K562 (cell line): ENCODE measurements at regions not wholly inside any gene's neighbourhood (a gene's known extent, or its start where the extent isn't known, plus 50 kb on each side); places are given as distances from the start of the nearest gene placed in this dataset.
A peak's percentile ranks its signal among the peaks of the same experiment; 100 is the strongest.

Source experiments
- ATAC-seq: fragments of 200-7000 bp; cut with Tn5 transposase; 3 replicates; pipeline ENCODE4 v1.9.1; 2020; ENCODE audit warnings: moderate library complexity
- BruUV-seq: library from RNA; stranded (reverse); fragments of 400-500 nt; replicated peaks from 2 replicates; lab custom pipeline; 2021; lab: Mats Ljungman, UMichigan
- CTCF ChIA-PET: fragments of 300-600 bp; formaldehyde crosslinking; extraction: SDS; loops from one replicate; lab custom pipeline; 2021; ENCODE audit warnings: low intra/inter-chr PET ratio; lab: Yijun Ruan, JAX
- POLR2A ChIA-PET: fragments of 300-600, 350-650 bp; sonication (Branson Sonifier 250); formaldehyde crosslinking; extraction: SDS; loops from one replicate; lab custom pipeline; 2021; ENCODE audit warnings: antibody characterized with exemption, inconsistent platforms; lab: Yijun Ruan, JAX
- DNase-seq, 4 experiments: peaks; one replicate each; pipeline versions ENCODE4 v3.0.0 to v3.0.0-alpha.2; 2011 to 2018; ENCODE audit warnings: low spot score in 3 of 4, mixed read lengths in 3 of 4; ENCODE audit errors: extremely low read depth in 1 of 4
- FAIRE-seq: peaks from 2 replicates; lab custom pipeline; 2011; peaks lifted over from hg19 to GRCh38; lab: Jason Lieb, UNC
- H2AFZ ChIP-seq: 2 replicates; pipeline ENCODE4 v1.6.0; 2011; ENCODE audit warnings: low read depth, low read length, control low read depth, inconsistent platforms
- H3K27ac ChIP-seq: fragments of 200-600 bp; 3 replicates; pipeline ENCODE4 v1.8.0; 2011; ENCODE audit warnings: low read depth, mild to moderate bottlenecking, control low read depth, inconsistent platforms, low read length, moderate library complexity, mixed read lengths; ENCODE audit errors: extremely low read depth
- H3K27me3 ChIP-seq, 2 experiments: fragments of 300-600 bp in 1 of 2; 2 replicates in 1 of 2; 3 replicates in 1 of 2; pipeline versions ENCODE4 v1.6.0 to v1.8.0; 2011; ENCODE audit warnings: inconsistent platforms in 2 of 2, low read length in 2 of 2, mild to moderate bottlenecking in 1 of 2, mixed read lengths in 1 of 2, moderate library complexity in 1 of 2; ENCODE audit not compliant: control insufficient read depth in 2 of 2, insufficient read depth in 2 of 2
- H3K36me3 ChIP-seq: fragments of 300-600 bp; 3 replicates; pipeline ENCODE4 v1.8.0; 2011; ENCODE audit warnings: mild to moderate bottlenecking, low read length, inconsistent platforms; ENCODE audit not compliant: control insufficient read depth, insufficient read depth
- H3K4me1 ChIP-seq, 2 experiments: fragments of 200-600 bp in 1 of 2; replicated peaks in 1 of 2; 2 replicates in 1 of 2; 3 replicates in 1 of 2; pipeline versions ENCODE4 v1.5.1 to v1.8.0; 2011; ENCODE audit warnings: inconsistent platforms in 2 of 2, low read length in 2 of 2, mild to moderate bottlenecking in 1 of 2, mixed read lengths in 1 of 2, moderate library complexity in 1 of 2; ENCODE audit not compliant: control insufficient read depth in 2 of 2, insufficient read depth in 2 of 2
- H3K4me2 ChIP-seq: 2 replicates; pipeline ENCODE4 v1.6.1; 2011; ENCODE audit warnings: low read length, control low read depth, inconsistent platforms, mixed read lengths; ENCODE audit not compliant: insufficient read depth
- H3K4me3 ChIP-seq: fragments of 200-600 bp; sonication (generic), shearing (Covaris generic); 2 replicates; pipeline ENCODE4 v1.5.1; 2016; ENCODE audit warnings: control low read depth, inconsistent platforms
- H3K79me2 ChIP-seq: fragments of 200-600 bp; 3 replicates; pipeline ENCODE4 v1.8.0; 2011; ENCODE audit warnings: low read length, inconsistent platforms; ENCODE audit not compliant: control insufficient read depth, insufficient read depth
- H3K9ac ChIP-seq, 2 experiments: 2 replicates each; pipeline versions ENCODE4 v1.6.0 to v1.6.1; 2011; ENCODE audit warnings: low read depth in 2 of 2, low read length in 2 of 2, control low read depth in 1 of 2, inconsistent platforms in 1 of 2, mild to moderate bottlenecking in 1 of 2, mixed read lengths in 1 of 2; ENCODE audit not compliant: insufficient read depth in 1 of 2
- H3K9me1 ChIP-seq: one replicate; pipeline ENCODE4 v1.6.0; 2011; ENCODE audit warnings: inconsistent platforms, mild to moderate bottlenecking, low read length, moderate library complexity; ENCODE audit not compliant: control insufficient read depth, insufficient read depth
- H3K9me3 ChIP-seq: replicated peaks from 2 replicates; pipeline ENCODE4 v1.5.1; 2011; ENCODE audit warnings: low read depth, low read length, inconsistent platforms; ENCODE audit not compliant: control insufficient read depth, insufficient read depth
- H4K20me1 ChIP-seq: replicated peaks from 2 replicates; pipeline ENCODE4 v1.6.1; 2011; ENCODE audit warnings: low read length, inconsistent platforms, mixed read lengths; ENCODE audit not compliant: control insufficient read depth, insufficient read depth
- CEBPB ChIP-seq: fragments of 450-650 bp; IDR thresholded peaks from 2 replicates; pipeline ENCODE4 v1.6.1; 2016; ENCODE audit warnings: missing genetic modification characterization, missing compliant biosample characterization
- CEBPG ChIP-seq, 3 experiments: fragments of 200-800 bp in 1 of 3; sonication (Bioruptor generic) in 1 of 3; sonication (generic) in 1 of 3; formaldehyde crosslinking in 1 of 3; IDR thresholded peaks in 2 of 3; conservative IDR thresholded peaks in 1 of 3; 2 replicates each; pipeline versions ENCODE4 v1.6.1 to v1.8.0; 2016 to 2022; ENCODE audit warnings: missing compliant biosample characterization in 2 of 3, missing genetic modification characterization in 2 of 3, mild to moderate bottlenecking in 1 of 3, missing genetic modification reagents in 1 of 3
- CTBP1 ChIP-seq: fragments of 450-650 bp; IDR thresholded peaks from 2 replicates; pipeline ENCODE4 v1.6.1; 2016; ENCODE audit warnings: borderline replicate concordance
- FOXK2 ChIP-seq, 2 experiments: fragments of 450-650 bp; IDR thresholded peaks in 1 of 2; conservative IDR thresholded peaks in 1 of 2; 2 replicates each; pipeline ENCODE4 v1.6.1; 2016; ENCODE audit warnings: low read depth in 2 of 2, mild to moderate bottlenecking in 1 of 2
- HNRNPH1 ChIP-seq: fragments of 200-400 bp; formaldehyde crosslinking; optimal IDR thresholded peaks from 2 replicates; pipeline ENCODE3; 2017; ENCODE audit warnings: low read depth, mild to moderate bottlenecking, low read length, moderate library complexity
- MAFK ChIP-seq: IDR thresholded peaks from 2 replicates; pipeline ENCODE4 v1.6.1; 2011; ENCODE audit warnings: low read length, improper control_type of control experiment
- MTA3 ChIP-seq: fragments of 450-650 bp; formaldehyde crosslinking; IDR thresholded peaks from 2 replicates; pipeline ENCODE4 v1.6.1; 2017; ENCODE audit warnings: mild to moderate bottlenecking, borderline replicate concordance
- PURB ChIP-seq: sonication (generic); formaldehyde crosslinking; IDR thresholded peaks from 2 replicates; pipeline ENCODE4 v1.9.0; 2021; ENCODE audit warnings: low read depth, mild to moderate bottlenecking, missing genetic modification reagents
- ZNF584 ChIP-seq: fragments of 200-800 bp; sonication (Bioruptor generic); IDR thresholded peaks from 2 replicates; pipeline ENCODE4 v1.6.1; 2016; ENCODE audit warnings: low read depth, mild to moderate bottlenecking, missing genetic modification characterization, missing compliant biosample characterization
- ZNF696 ChIP-seq: fragments of 250-450 bp; sonication (Bioruptor Pico); conservative IDR thresholded peaks from 2 replicates; pipeline ENCODE4 v1.4.0; 2020; ENCODE audit warnings: mild to moderate bottlenecking, moderate library complexity
- WGBS: fragments of 100-300 bp; shearing (Covaris generic); methylation state at CpG from one replicate; pipeline ENCODE4 v1.1.6; 2016; ENCODE audit warnings: low coverage, mixed read lengths; ENCODE audit not compliant: insufficient coverage; ENCODE audit errors: missing lambda C conversion rate; 5-methylcytosine and 5-hydroxymethylcytosine counted together
- in situ Hi-C: fragments of 300-500 bp; cut with MboI; formaldehyde crosslinking; loops from 4 replicates; pipeline ENCODE4 v1.15.0; 2018; ENCODE audit warnings: inconsistent platforms, mixed read lengths
- intact Hi-C: fragments of 100-400 bp; cut with micrococcal nuclease; formaldehyde crosslinking; loops from 2 replicates; pipeline ENCODE4 v1.14.2; 2022
- TF ChIP-seq, protein P1 (sequence below): fragments of 450-650 bp; IDR thresholded peaks from 2 replicates; pipeline ENCODE4 v1.6.1; 2017; ENCODE audit warnings: antibody characterized with exemption, mild to moderate bottlenecking

DNA sequence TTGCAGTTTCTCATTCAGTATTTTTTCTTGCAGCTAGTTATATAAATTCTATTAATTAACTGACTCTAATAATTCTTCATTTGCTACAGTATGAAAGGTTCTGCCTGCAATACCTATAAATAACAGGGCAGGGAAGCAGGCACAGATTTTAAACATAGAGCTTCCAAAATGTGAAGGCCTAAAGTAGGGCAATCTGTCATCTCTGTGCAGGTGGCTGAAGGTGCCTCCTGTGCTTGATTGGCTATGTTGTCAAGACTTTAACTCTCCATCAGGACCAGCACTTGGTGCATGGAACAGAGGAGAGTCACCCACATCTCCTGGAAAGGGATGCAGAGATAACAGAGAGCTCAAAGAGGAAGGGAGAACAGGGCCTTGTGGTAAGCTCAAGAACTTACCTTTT, 75.2 kb upstream of the TSPAN5 start (continued):
- TF ChIP-seq, protein P1, sequence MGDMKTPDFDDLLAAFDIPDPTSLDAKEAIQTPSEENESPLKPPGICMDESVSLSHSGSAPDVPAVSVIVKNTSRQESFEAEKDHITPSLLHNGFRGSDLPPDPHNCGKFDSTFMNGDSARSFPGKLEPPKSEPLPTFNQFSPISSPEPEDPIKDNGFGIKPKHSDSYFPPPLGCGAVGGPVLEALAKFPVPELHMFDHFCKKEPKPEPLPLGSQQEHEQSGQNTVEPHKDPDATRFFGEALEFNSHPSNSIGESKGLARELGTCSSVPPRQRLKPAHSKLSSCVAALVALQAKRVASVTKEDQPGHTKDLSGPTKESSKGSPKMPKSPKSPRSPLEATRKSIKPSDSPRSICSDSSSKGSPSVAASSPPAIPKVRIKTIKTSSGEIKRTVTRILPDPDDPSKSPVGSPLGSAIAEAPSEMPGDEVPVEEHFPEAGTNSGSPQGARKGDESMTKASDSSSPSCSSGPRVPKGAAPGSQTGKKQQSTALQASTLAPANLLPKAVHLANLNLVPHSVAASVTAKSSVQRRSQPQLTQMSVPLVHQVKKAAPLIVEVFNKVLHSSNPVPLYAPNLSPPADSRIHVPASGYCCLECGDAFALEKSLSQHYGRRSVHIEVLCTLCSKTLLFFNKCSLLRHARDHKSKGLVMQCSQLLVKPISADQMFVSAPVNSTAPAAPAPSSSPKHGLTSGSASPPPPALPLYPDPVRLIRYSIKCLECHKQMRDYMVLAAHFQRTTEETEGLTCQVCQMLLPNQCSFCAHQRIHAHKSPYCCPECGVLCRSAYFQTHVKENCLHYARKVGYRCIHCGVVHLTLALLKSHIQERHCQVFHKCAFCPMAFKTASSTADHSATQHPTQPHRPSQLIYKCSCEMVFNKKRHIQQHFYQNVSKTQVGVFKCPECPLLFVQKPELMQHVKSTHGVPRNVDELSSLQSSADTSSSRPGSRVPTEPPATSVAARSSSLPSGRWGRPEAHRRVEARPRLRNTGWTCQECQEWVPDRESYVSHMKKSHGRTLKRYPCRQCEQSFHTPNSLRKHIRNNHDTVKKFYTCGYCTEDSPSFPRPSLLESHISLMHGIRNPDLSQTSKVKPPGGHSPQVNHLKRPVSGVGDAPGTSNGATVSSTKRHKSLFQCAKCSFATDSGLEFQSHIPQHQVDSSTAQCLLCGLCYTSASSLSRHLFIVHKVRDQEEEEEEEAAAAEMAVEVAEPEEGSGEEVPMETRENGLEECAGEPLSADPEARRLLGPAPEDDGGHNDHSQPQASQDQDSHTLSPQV, result no peak
- TF ChIP-seq MTA3, result no peak
- no peak for TF ChIP-seq MAFK
- no peak for TF ChIP-seq FOXK2 (conservative IDR thresholded peaks at IDR 0.05 in 1 of 2, IDR thresholded peaks at IDR 0.05 in 1 of 2; ENCODE audit: low read depth in 2 of 2)
- no peak for TF ChIP-seq HNRNPH1
- TF ChIP-seq CTBP1, result no peak

GRCh38 chr4:98728871-98729270, 70.5 kb upstream of the TSPAN5 start:
- ChIA-PET POLR2A (interaction anchor here (0.7 kb wide), 1 partner anchor 46 kb away, joined by 4 read pairs; no protein-coding TSS in a partner anchor), CTCF (no interaction called here)
- H3K4me3 ChIP-seq, result no peak overlapping the region
- no peak for TF ChIP-seq CEBPG (CRISPR knock-in tag; IDR thresholded peaks at IDR 0.05)
- TF ChIP-seq CEBPG (tag; conservative IDR thresholded peaks at IDR 0.05 in 1 of 2, IDR thresholded peaks at IDR 0.05 in 1 of 2), result peak in 1 of 2 experiments; percentile 56; a peak in 2 of 4 replicates
- TF ChIP-seq PURB, result no peak
- TF ChIP-seq ZNF584 (CRISPR knock-in tag), result 0 out of 2 replicates have a peak, but pooled peaks have one; percentile 1
- peak; percentile 77 for TF ChIP-seq CEBPB (tag)
- TF ChIP-seq ZNF696 (CRISPR knock-in tag), result no peak
- WGBS, result 7% methylated on average over 1 of the region's 1 CpG
- no peak for FAIRE-seq
- H3K27ac ChIP-seq, result no peak overlapping the region
- in situ Hi-C loops (no loop called here), intact Hi-C loops (no loop called here)
- H3K36me3 ChIP-seq, result no peaks in the 10 kb centered on the region
- DNase-seq, result peak in 1 of 4 experiments; percentile 15
- no peak overlapping the region for H3K4me2 ChIP-seq
- ATAC-seq, result no peak
- H4K20me1 ChIP-seq, result no peaks in the 10 kb centered on the region
- H3K4me1 ChIP-seq, result peaks cover 0 to 8% of the 10 kb centered on the region in 2 experiments; a peak in 4 of 5 replicates
- no peaks in the 10 kb centered on the region for H3K9me3 ChIP-seq
- H3K79me2 ChIP-seq, result no peaks in the 10 kb centered on the region
- H3K27me3 ChIP-seq, result no peaks in the 10 kb centered on the region
- BruUV-seq, result no TSS peak
- no peak overlapping the region for H3K9ac ChIP-seq
- no peak overlapping the region for H2AFZ ChIP-seq
- H3K9me1 ChIP-seq, result no peaks in the 10 kb centered on the region
